Endometrium (tissue), 2 donors: ENCODE measurements at regions not wholly inside any gene's neighbourhood (a gene's known extent, or its start where the extent isn't known, plus 50 kb on each side); places are given as distances from the start of the nearest gene placed in this dataset.
A peak's percentile ranks its signal among the peaks of the same experiment; 100 is the strongest.
"Not testable (repeated sequence)": the region's sequence is repeated elsewhere in the genome, so short reads cannot be mapped to it uniquely, and the experiment has no call there.

Experiments used
- FAIRE-seq: peaks from 2 replicates; lab custom pipeline; 2012; peaks lifted over from hg19 to GRCh38; lab: Jason Lieb, UNC
- donor health status: control.
- donor health status: control.

- FAIRE-seq, result no peak
Measured at GRCh38 chr7:10299384-10299783, 674.3 kb upstream of the PHF14 start.

GRCh38 chr7:10300577-10300976, 673.1 kb upstream of the PHF14 start:
- FAIRE-seq, result no peak

DNA sequence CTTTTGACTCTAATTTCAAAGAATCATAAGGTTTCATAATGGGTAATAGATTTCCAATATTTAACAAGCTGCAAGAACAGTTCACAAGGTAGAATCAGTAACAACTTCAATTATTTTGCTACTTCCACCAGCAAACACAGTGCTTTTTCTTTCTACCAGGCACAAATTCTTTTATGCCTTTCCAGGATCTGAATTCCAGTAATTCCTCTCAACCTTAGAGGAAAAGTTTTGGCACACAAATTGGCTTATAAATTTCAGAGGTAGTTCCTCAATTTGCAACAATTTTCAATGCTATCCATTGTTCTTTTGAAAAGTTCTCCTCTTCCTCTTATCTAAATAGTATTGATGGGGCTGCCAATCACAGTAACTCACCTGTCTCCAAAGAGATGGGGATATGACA, 665.4 kb upstream of the PHF14 start:
- no peak for FAIRE-seq

GRCh38 chr7:10312942-10313341, 660.7 kb upstream of the PHF14 start:
- no peak for FAIRE-seq

GRCh38 chr7:10315881-10316280, 657.8 kb upstream of the PHF14 start:
- FAIRE-seq, result no peak

GRCh38 chr7:10316488-10316887, 657.2 kb upstream of the PHF14 start:
- FAIRE-seq, result no peak

GRCh38 chr7:10325395-10325794, 648.3 kb upstream of the PHF14 start:
- no peak for FAIRE-seq

GRCh38 chr7:10343108-10343507, 630.6 kb upstream of the PHF14 start:
- no peak for FAIRE-seq

- FAIRE-seq, result no peak
Measured at GRCh38 chr7:10346032-10346431, 627.6 kb upstream of the PHF14 start.

DNA sequence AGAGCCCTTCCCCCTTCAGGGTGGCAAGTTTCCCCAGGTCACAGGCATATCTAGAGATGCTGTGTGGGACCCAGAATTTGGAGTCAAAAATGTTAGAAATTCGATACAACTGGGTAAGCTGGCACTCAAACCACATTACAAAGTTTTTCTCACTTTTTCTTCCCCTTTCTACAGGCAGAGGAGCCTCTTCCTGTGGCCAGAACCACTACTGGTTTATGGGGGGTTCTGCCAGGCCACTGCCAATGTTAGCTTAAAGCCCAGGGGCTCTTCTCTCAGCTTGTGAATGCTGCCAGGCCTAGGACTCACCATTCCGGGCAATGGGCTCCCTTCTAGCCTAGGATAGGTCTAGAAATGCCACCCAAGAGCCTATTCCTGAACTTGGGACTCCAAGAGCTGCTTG, 617.9 kb upstream of the PHF14 start:
- FAIRE-seq, result no peak

GRCh38 chr7:10360050-10360449, 613.6 kb upstream of the PHF14 start:
- FAIRE-seq, result no peak

GRCh38 chr7:10401793-10402192, 571.9 kb upstream of the PHF14 start:
- FAIRE-seq, result no peak

- FAIRE-seq, result peak; percentile 97
Measured at GRCh38 chr7:10412422-10413019, 561.2 kb upstream of the PHF14 start.

DNA sequence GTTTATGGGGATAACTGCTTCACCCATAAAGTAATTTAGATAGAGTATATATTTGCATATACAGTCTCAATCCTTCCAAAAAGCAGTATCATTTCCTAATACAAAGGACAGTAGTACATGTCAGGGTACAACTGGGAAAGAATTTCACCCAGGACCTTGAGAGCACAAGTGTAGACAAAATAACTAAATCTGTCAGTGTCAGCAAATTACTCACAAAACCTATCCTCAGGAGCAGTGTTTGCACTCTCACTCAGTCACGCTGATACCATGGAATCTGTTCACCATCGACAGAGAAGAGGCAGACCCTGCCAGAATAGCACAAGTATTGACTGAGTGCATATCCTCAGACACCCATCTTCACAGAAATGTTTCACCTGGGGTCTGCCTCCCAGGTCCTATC, 554.7 kb upstream of the PHF14 start:
- FAIRE-seq, result no peak

GRCh38 chr7:10429031-10429430, 544.6 kb upstream of the PHF14 start:
- no peak for FAIRE-seq

GRCh38 chr7:10429511-10429910, 544.2 kb upstream of the PHF14 start:
- FAIRE-seq, result no peak

- no peak for FAIRE-seq
Measured at GRCh38 chr7:10436302-10436701, 537.4 kb upstream of the PHF14 start.

- no peak for FAIRE-seq
Measured at GRCh38 chr7:10439027-10439426, 534.6 kb upstream of the PHF14 start.

DNA sequence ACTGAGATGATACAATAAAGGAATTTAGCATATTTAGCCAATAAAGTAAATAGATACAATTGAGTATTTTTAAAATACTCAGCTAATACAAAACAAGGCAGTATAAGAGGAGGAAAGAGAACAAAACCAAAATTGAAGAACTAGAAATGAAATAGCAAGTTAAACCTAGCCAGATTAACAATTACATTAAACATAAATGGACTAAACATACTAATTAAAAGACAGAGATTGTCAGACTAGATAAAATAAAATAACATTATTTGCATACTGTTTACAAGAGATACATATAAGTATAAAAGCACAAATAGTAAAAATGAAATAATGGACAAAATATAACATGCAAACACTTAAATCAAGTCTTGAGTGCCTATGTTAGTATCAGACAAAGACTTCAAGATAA, 517.7 kb upstream of the PHF14 start:
- no peak for FAIRE-seq

DNA sequence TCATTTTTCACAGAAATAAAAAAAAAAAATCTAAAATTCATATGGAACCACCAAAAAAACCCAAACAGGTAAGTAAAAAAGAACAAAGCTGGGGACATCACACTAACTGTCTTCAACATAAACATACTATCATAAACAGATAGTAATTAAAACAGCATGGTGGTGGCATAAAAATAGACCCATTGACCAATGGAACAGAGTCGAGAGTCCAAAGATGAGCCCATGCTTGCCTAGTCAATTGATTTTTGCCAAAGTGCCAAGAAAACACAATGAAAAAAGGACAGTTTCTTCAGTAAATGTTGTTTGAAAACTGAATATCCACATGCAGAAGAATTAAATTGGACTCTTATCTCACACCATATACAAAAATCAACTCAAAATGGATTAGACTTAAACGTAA, 513.2 kb upstream of the PHF14 start:
- no peak for FAIRE-seq

GRCh38 chr7:10463701-10464100, 510.0 kb upstream of the PHF14 start:
- FAIRE-seq, result no peak

DNA sequence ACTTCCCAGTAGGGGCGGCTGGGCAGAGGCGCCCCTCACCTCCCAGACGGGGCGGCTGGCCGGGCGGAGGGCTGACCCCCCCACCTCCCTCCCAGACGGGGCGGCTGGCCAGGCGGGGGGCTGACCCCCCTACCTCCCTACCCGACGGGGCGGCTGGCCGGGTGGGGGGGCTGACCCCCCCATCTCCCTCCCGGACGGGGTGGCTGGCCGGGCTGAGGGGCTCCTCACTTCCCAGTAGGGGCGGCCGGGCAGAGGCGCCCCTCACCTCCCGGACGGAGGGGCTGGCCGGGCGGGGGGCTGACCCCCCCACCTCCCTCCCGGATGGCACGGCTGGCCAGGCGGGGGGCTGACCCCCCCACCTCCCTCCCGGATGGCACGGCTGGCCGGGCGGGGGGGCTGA, 508.1 kb upstream of the PHF14 start:
- not testable (repeated sequence) for FAIRE-seq

DNA sequence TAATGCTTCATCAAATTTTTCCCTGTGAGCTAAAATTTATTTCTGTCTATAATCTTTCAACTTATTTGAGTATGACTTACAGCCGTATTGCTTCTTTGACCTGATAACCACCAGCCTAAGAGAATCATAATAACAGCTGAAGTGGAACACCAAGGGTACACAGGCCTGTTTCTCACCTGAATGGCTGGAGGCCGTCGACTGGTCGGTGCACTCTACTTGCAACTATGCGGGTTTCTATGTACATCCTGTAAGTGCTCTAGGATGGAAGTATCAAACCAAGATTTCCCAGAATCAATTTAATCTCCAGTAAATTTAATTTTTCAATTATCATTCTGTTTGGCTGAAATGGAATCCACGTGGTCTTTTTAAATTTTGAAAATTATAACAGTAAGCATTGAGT, 504.8 kb upstream of the PHF14 start:
- FAIRE-seq, result no peak

DNA sequence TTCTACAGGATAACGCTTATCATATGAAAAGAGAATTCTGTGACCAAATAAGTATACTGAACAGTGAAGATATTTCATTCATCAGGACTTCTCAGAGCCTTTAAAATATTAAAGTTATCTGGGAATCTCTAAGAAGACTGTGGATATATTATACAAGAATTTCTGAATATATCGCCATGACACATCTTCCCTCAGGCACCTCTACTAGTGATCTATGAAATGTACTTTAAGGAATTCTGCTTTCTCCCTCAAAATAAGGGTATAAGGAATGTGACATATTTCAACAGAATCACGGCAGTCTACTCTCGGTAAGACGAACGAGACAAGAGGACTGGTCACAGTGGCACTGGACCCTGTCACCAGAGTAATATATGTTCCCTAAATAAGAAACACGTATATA, 504.2 kb upstream of the PHF14 start:
- FAIRE-seq, result no peak
